KMS-11 (cell line): ENCODE measurements at regions not wholly inside any gene's neighbourhood (a gene's known extent, or its start where the extent isn't known, plus 50 kb on each side); places are given as distances from the start of the nearest gene placed in this dataset.

ENCODE experiments used
- H2AFZ ChIP-seq: fragments of 200-600 bp; sonication (generic); 2 replicates; pipeline ENCODE4 v1.6.1; 2016; ENCODE audit warnings: antibody characterized with exemption, mixed run types, low read depth
- H3K27ac ChIP-seq: fragments of 200-600 bp; sonication (generic); 2 replicates; pipeline ENCODE4 v1.6.1; 2016; ENCODE audit warnings: mild to moderate bottlenecking, mixed run types
- H3K27me3 ChIP-seq: fragments of 200-600 bp; sonication (generic); 2 replicates; pipeline ENCODE4 v1.6.1; 2017; ENCODE audit warnings: mild to moderate bottlenecking, low read depth, mixed run types, moderate library complexity; ENCODE audit not compliant: insufficient read depth
- H3K36me3 ChIP-seq: fragments of 200-600 bp; sonication (generic); 2 replicates; pipeline ENCODE4 v1.6.1; 2017; ENCODE audit warnings: mild to moderate bottlenecking, mixed run types; ENCODE audit not compliant: insufficient read depth
- H3K4me1 ChIP-seq: fragments of 200-600 bp; sonication (generic); 2 replicates; pipeline ENCODE4 v1.6.1; 2016; ENCODE audit warnings: mild to moderate bottlenecking, low read depth, mixed run types; ENCODE audit not compliant: poor library complexity, severe bottlenecking
- H3K4me2 ChIP-seq: fragments of 200-600 bp; sonication (generic); 2 replicates; pipeline ENCODE4 v1.7.0; 2016; ENCODE audit warnings: mild to moderate bottlenecking, mixed run types
- H3K4me3 ChIP-seq: fragments of 200-600 bp; sonication (generic); IDR thresholded peaks from 2 replicates; pipeline ENCODE4 v1.6.1; 2017; ENCODE audit warnings: low read depth, low read length, mixed read lengths; ENCODE audit not compliant: insufficient read depth
- H3K79me2 ChIP-seq: fragments of 200-600 bp; sonication (generic); 2 replicates; pipeline ENCODE4 v1.6.1; 2016; ENCODE audit warnings: low read depth, mixed run types; ENCODE audit not compliant: insufficient read depth
- H3K9ac ChIP-seq: fragments of 200-600 bp; sonication (generic); 2 replicates; pipeline ENCODE4 v1.6.1; 2016; ENCODE audit warnings: mild to moderate bottlenecking, mixed run types
- H4K20me1 ChIP-seq: fragments of 200-600 bp; sonication (generic); 2 replicates; pipeline ENCODE4 v1.6.1; 2016; ENCODE audit warnings: mild to moderate bottlenecking, mixed run types; ENCODE audit not compliant: insufficient read depth
- CTCF ChIP-seq: fragments of 200-600 bp; sonication (generic); conservative IDR thresholded peaks from 2 replicates; pipeline ENCODE4 v1.6.1; 2017; ENCODE audit warnings: low read depth, mild to moderate bottlenecking, antibody characterized with exemption, low read length, moderate library complexity, mixed read lengths

DNA sequence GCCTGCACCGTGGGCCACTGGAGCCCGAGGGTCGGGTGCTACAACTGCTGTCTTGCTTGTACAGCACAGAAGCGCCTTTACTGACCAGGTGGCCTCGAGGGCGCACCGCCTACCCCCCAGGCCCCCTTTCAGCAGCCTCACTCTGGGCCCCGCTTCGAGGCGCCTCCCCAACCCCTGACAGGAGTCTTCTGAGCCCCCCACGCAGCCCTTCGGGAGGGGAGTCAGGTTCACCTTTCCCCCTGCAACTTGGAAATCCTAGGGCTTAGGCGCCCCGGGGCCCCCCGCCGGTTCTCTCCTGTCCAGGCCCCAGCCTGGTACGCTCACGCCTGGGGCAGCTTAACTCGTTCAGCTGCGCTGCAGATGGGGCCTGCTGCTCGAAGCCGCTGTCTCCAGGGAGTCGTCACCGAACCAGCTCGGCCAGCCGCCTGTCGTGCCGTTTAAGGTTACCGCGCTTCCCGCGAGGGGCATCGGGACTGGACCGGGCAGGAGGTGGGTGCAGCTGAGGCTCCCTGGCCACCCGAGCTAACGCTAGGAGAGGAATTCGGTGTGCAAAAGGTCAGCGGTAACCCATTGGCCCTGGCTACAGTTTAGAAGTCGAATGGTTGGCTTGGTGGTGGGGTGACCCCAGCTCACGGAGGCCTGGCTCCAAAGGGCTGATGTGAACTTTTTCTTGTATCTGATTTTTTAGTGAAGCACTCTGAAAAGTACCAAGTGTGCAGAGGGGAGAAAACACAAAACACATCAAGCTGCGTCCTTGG is 58.9 kb upstream of the BCOR start:
- Histone ChIP-seq H3K4me1 (peaks cover 8% of the 10 kb centered on the region), H3K4me2 (no peak overlapping the region), H4K20me1 (no peaks in the 10 kb centered on the region), H3K79me2 (no peaks in the 10 kb centered on the region), H3K36me3 (no peaks in the 10 kb centered on the region), H3K4me3 (no peak overlapping the region), H3K9ac (no peak overlapping the region), H3K27me3 (no peaks in the 10 kb centered on the region), H2AFZ (no peak overlapping the region), H3K27ac (no peak overlapping the region)
- no peak for TF ChIP-seq CTCF

DNA sequence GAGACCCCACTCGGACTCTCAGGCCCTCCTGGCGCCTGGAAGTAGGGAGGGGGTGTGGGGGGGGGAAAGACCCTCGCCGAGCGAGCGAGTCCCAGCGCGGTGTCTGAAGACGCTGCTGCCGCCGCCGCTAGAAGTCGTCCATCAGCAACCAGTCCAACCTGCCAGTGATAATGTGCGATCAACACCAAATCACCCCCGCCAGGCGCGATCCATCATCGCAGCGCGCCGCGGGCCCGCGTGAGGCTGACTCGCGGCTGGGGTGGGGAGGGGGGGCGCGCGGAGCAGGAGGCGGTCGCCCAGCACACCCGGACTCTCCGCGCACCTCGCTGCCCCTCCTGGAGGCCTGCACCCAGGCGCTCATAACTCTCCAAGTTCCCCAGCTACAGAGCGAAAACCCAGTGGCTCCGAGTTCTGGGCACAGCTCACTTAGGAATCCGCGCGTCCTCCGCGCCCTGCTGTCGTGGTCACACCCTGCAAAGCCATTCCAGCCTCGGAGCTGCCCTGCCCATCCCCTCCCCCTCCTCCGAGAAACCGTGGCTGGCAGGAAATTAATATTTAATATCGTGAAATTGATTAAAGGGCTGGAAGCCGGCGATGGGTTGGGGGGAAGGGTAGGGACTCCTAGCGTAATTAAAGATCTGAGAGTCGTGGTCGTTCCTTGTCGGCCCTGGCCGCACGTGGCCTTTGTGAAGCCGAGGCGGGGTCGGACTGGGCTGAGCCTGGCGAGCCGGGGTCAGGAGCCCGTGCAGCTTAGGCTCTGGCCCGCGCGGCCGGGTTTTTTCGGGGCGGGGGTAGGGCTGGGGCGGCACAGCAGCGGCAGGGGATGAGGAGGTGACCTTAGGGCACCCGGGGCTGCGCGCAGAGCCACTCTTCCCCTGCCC is 58.1 kb upstream of the BCOR start:
- H3K4me3 ChIP-seq: no peak overlapping the region

DNA sequence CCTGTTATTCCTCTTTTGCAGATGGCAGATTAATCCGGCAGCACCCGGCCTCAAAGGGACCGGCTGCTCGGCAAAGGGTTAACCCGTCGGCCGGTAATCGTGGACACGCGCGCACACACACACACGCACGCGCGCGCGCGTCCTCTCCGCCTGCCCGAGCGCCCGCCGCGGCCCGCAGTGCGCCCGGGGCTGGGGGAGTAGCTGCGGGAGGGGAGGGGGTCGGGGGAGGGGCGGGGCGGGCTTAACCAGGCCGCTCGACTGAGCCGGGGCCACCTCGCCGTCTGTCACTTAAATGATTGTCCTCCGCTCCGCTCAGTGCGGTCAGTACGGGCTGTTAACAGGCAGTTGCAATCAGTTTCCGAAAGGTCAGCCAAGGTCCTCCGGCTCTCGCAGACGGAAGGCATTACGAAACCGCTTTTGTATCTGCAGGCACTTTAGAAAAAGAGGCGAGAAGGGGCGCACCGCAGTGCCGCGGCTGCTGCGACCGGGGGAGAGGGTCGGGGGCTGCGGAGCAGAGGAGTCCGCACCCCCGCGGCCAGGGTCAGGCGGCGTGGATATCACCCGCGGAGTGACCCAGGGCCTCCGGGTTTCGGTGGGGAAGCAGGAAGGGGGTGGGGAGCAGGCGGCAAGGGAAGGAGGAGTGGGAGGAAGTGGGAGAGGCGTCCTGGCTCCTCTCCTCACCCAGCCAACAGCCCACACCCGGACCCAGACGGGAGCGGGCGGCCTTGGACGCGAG is 57.3 kb upstream of the BCOR start:
- no peaks in the 10 kb centered on the region for H3K27me3 ChIP-seq
- H3K9ac ChIP-seq: peak overlapping the region; percentile 90; the same call in 1 of the 2 replicates
- no peak for TF ChIP-seq CTCF
- no peak overlapping the region; the same call in 1 of the 2 replicates for H2AFZ ChIP-seq
- peak overlapping the region; percentile 78 for H3K4me2 ChIP-seq
- H3K27ac ChIP-seq: peak overlapping the region; percentile 94
- no peak overlapping the region for H3K4me3 ChIP-seq
- H3K4me1 ChIP-seq: peaks cover 8% of the 10 kb centered on the region
- no peaks in the 10 kb centered on the region for H4K20me1 ChIP-seq
- no peaks in the 10 kb centered on the region for H3K79me2 ChIP-seq
- H3K36me3 ChIP-seq: no peaks in the 10 kb centered on the region

More for the DNA sequence above, 58.1 kb upstream of the BCOR start:
- no peaks in the 10 kb centered on the region for H3K36me3 ChIP-seq
- no peak overlapping the region for H3K27ac ChIP-seq
- H3K9ac ChIP-seq: no peak overlapping the region
- TF ChIP-seq CTCF: no peak
- no peaks in the 10 kb centered on the region for H3K79me2 ChIP-seq
- H4K20me1 ChIP-seq: no peaks in the 10 kb centered on the region
- H2AFZ ChIP-seq: no peak overlapping the region
- H3K4me2 ChIP-seq: no peak overlapping the region; the same call in 1 of the 2 replicates
- H3K27me3 ChIP-seq: no peaks in the 10 kb centered on the region
- peaks cover 8% of the 10 kb centered on the region for H3K4me1 ChIP-seq

DNA sequence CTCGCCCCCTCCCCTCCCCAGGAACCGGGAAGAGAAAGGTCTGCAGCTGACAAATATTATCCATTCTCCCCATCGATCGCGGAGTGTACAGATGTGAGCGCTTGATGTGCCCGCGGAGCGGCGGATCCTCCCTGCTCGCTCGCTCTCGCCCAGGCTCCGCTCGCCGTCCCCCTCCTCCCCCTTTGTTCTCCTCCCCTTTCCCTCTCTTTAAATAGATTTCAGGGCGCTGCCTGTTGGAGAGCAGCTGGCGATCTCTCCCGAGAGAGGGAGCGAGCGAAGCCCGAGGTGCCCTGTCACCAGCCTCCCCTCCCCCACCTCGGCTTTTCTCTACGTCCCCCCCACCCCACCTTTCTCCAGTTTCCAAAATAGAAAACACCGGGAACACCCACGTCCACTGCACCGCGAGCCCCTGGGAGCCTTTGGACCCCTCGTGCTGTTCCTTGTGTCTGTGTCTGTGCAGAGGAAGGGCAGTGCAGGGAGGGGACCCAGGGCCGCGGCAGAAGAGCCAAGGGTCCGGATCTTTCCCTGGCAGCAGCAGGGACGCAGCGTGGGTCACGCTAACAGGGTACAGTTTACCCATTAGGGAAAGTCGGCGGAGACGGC is 56.6 kb upstream of the BCOR start:
- H3K79me2 ChIP-seq: no peaks in the 10 kb centered on the region
- TF ChIP-seq CTCF: no peak
- no peaks in the 10 kb centered on the region for H3K27me3 ChIP-seq
- H3K36me3 ChIP-seq: no peaks in the 10 kb centered on the region
- peaks cover 8% of the 10 kb centered on the region for H3K4me1 ChIP-seq
- peak overlapping the region; percentile 78 for H3K4me2 ChIP-seq
- H3K27ac ChIP-seq: peak overlapping the region; percentile 94
- no peak overlapping the region for H3K4me3 ChIP-seq
- peak overlapping the region; percentile 90; the same call in 1 of the 2 replicates for H3K9ac ChIP-seq
- no peak overlapping the region; the same call in 1 of the 2 replicates for H2AFZ ChIP-seq
- H4K20me1 ChIP-seq: no peaks in the 10 kb centered on the region
